ENCODE measurements at regions not wholly inside any gene's neighbourhood (a gene's known extent, or its start where the extent isn't known, plus 50 kb on each side); places are given as distances from the start of the nearest gene placed in this dataset.

DNA sequence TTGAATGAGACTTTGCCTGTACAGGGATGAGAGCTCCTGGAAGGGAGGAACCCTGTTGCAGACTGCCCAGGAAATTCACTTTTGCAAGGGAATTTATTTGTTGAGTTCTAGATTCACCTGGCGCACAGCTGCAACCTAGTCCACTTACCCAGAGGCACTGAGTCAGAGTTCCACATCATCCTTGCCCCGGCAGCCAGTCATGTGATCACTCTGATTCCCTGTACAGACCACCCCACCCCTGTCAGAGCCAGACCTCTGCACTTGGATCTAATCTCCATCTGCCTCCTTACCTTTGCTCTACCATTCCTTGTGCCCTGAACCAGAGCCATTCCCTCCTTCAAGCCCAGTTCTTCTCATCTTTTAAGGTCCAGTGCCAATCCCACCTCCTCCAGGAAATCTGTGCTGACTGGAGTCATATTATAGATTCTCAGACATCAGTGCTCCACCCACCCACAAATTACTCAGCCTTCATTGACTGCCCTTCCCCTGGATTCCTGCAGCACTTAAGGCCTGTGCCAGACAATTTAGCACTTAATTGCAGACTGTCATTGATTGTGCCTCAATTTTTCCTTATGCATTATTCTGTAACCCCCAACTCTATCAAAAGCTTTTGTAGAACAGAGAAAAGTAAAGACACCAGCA lies 84.1 kb upstream of the MAGEA4 start:
- TF ChIP-seq, protein P1, sequence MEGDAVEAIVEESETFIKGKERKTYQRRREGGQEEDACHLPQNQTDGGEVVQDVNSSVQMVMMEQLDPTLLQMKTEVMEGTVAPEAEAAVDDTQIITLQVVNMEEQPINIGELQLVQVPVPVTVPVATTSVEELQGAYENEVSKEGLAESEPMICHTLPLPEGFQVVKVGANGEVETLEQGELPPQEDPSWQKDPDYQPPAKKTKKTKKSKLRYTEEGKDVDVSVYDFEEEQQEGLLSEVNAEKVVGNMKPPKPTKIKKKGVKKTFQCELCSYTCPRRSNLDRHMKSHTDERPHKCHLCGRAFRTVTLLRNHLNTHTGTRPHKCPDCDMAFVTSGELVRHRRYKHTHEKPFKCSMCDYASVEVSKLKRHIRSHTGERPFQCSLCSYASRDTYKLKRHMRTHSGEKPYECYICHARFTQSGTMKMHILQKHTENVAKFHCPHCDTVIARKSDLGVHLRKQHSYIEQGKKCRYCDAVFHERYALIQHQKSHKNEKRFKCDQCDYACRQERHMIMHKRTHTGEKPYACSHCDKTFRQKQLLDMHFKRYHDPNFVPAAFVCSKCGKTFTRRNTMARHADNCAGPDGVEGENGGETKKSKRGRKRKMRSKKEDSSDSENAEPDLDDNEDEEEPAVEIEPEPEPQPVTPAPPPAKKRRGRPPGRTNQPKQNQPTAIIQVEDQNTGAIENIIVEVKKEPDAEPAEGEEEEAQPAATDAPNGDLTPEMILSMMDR (IDR thresholded peaks at IDR 0.05 in 4 of 5, conservative IDR thresholded peaks at IDR 0.05 in 1 of 5): no peak
- TF ChIP-seq POLR2A (IDR thresholded peaks at IDR 0.05): no peak
